T-helper 1 cell treated with Interleukin-12 subunit alpha and Interleukin-12 subunit beta and Interleukin-4 antibody, amounts not matched to agents 30 ng/mL and 1 ng/mL, for 36 hours (primary cell): ENCODE measurements at regions not wholly inside any gene's neighbourhood (a gene's known extent, or its start where the extent isn't known, plus 50 kb on each side); places are given as distances from the start of the nearest gene placed in this dataset.
"Not testable (repeated sequence)": the region's sequence is repeated elsewhere in the genome, so short reads cannot be mapped to it uniquely, and the experiment has no call there.

ENCODE experiments used
- intact Hi-C: fragments of 100-400 bp; cut with micrococcal nuclease; formaldehyde crosslinking; loops from one replicate; pipeline ENCODE4 v1.15.1; 2024

DNA sequence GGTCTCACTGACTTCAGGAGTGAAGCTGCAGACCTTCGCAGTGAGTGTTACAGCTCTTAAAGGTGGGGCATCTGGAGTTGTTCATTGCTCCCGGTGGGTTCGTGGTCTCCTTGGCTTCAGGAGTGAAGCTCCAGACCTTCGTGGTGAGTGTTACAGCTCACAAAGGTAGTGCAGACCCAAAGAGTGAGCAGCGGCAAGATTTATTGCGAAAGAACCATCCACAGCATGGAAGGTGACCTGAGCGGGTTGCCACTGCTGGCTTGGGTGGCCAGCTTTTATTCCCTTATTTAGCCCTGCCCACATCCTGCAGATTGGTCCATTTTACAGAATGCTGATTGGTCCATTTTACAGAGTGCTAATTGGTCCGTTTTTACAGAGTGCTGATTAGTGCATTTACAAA lies 429.5 kb downstream of the RWDD3 start:
- intact Hi-C loops, result not testable (repeated sequence)

DNA sequence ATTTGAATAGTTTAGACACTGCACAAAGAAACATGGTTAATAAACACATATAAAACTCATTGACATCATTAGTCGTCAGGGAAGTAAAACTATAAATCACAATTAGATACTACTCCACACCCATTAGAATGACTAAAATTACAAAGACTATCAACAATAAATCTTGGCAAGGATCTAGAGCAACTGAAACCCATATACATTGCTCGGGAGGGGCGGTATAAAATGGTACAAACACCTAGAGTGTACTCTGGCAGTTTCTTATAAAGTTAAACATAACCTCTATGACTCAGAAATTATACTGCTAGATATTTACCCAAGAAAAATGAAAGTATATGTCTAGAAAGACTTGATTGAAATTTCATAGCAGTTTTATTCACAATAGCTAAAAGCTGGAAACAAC lies 434.2 kb downstream of the RWDD3 start:
- intact Hi-C loops, result no loop called here

DNA sequence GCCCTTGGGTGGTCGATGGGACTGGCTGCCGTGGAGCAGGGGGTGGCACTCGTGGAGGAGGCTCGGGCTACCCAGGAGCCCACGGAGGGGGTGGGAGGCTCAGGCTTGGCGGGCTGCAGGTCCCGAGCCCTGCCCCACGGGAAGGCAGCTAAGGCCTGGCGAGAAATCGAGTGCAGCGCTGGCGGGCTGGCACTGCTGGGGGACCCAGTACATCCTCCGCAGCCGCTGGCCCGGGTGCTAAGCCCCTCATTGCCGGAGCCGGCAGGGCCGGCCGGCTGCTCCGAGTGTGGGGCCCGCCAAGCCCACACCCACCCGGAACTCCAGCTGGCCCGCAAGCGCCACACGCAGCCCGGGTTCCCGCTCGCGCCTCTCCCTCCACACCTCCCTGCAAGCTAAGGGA lies 435.6 kb downstream of the RWDD3 start:
- intact Hi-C loops, result not testable (repeated sequence)

DNA sequence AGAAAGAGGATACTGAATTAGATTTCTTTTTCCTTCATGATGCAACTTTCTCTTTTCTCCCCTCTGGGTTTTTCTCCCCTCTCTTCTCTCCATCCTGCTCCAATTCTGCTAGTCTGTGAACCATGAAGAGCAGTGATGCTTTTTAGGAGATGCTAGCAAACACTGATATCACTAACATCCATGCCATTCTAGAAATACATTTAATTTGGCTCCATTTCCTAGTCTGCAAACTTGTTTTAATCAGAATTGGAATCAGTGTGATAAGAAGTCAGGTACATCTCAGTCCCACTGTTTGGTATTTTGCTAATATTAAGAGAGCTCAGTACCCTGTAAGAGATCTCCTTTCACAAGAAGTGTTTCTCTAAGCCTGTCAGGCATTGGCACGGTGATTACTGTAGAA lies 437.1 kb downstream of the RWDD3 start:
- intact Hi-C loops, result no loop called here

DNA sequence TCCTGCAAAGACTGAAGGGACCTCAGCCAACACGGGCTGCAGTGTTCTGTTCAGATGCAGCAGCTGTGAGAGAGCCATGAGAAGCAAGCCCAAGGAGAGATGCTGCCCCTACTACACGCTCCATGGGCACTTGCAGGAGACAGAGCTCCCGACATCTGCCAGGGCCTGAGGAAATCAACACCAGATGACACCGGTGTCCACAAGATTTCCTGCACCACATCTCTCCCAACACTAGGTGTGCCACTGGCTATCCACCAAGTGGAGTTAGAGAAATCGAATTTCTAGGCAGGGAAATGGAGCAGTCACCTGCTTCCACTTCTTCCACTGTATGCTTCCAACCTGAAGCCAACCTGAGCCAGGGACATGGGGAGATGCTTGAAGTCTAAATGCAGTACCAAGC lies 445.3 kb downstream of the RWDD3 start:
- intact Hi-C loops, result no loop called here

DNA sequence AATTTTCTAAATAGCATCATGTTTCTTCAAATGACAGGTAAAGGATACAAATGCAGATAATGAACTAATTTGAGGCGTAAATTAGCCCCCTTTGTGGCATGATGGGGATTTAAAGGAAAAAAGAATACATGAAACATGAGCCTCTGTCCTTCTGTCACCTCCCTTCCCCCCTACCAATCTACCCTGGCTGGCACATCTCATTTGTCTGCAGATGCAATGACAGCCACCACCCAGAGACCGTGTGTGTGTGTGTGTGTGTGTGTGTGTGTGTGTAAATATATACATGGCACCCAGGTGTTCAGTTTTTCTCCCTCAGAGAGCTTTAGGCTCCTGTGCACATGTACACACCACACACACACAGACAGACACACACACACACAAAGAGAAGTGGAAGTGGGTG lies 451.1 kb downstream of the RWDD3 start:
- intact Hi-C loops, result no loop called here

DNA sequence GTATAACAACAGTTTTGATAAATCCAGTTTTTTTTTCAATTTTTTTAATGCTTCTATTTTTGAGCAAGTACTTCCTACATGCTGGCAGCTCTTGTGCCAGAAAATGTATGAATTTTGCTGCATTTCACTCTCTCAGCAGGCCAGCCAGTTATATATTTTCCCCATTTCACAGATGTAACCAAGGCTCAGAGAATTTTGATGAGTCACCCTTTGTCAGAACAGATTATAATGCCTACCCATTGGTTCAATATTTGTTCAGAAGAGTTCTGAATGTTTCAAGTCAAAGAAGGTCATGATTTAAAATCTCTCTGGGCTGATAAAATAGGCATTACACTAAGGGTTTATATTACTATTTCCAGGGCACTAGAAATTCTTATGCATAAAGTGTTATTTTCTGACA lies 452.2 kb downstream of the RWDD3 start:
- intact Hi-C loops, result no loop called here

DNA sequence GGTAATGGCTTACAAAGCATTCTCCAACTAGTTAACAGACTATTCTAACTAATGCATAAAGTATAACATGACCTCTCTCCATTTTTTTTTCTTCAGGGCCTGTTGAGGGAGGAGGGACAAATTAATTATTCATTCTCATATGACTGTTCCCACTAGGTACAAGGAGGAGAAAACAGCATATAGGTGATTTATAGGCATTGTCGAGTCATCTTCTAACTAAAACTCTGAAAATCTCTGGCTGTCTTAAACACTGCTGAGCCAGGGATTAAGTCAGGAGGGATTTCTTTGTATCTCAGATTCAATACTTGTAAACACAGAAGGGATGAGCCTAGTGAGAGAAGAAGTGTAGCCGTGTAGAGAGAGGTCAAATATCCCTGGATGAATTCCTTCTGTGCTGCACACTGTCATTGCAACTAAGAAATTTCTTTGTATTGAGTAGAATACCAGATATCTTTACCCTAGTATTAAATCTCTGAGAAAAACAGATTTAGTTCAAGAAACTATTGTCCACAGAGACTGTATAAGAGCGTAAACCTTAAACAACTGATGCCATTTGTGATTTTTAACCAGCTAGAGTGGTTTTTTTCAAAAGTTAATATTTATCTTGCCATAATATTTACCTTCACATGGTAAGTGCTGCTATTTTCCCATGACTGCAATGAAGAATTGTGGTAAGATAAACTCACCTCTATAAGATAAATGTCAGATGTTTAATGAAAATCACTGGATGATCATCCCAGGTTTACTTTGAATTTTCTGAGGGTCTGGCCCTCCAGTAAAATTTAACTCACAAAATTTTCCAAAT lies 465.3 kb downstream of the RWDD3 start:
- intact Hi-C loops, result no loop called here

DNA sequence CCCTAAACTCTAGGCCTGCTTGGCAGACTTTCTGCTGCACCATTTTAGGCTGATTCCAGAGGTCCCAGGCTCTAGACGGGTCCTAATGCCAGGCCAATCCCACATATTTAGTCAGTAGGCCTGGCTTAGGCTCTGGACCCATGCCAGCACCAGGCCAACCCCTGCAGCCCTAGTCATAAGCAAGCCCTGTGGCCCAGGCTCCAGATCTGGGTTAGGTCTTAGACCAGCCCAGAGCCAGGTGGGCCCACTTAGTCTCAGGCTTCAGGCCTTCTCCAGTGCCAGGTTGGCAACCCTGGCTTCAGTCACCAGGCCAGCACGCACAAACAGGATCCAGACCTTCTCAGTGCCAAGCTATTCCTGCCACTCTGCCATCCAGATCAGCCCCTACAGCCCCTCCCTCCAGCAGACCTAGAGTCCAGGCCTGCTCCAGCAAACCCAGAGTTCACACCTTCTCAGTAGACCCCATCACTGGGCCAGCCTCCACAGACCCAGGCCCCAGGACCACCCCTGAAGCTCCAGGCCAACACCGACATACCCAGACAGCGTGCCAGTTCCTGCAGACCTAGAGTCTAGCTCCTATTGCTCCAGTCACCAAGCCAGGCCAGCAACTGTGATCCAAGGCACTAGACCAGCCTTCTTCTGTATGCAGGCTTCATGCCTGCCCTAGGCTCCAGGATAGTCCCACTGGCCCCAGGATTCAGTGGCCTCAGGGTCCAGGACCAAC lies 467.6 kb downstream of the RWDD3 start:
- intact Hi-C loops, result no loop called here

DNA sequence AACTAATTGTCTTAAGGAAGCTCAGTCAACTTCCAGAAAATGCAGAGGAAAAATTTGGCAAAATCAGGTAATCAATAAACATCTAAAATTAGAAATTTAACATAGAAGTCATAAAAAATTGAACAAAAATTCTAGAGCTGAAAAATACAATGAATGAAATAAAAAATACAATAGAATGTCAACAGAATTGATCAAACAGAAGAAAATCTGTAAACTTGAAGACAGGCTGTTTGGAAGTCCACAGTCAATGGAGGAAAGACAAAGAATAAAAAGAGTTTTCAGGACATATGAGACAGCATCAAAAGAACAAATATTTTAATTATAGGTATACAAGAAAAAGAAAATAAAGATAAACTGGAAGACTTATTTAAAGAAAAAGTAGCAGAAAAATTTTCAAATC lies 469.0 kb downstream of the RWDD3 start:
- intact Hi-C loops, result no loop called here

DNA sequence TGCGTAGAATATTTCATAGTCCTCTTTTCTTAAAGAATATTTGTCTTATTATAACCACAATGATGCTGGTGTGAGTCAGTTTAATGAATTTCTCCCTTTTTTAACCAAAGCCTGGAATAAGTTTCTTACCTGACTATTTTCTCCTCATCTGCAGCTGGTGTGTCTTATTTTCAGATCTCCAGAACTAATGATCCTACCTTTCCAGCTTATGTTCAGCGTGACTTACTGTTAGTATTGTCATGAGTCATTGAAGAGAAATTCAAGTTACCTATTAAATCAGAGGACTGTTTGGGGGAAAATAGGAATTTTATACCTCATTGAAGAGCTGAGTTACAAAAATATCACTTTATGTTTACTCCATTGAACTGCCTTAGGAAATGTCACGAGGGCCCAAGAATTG lies 482.1 kb downstream of the RWDD3 start:
- intact Hi-C loops, result no loop called here

DNA sequence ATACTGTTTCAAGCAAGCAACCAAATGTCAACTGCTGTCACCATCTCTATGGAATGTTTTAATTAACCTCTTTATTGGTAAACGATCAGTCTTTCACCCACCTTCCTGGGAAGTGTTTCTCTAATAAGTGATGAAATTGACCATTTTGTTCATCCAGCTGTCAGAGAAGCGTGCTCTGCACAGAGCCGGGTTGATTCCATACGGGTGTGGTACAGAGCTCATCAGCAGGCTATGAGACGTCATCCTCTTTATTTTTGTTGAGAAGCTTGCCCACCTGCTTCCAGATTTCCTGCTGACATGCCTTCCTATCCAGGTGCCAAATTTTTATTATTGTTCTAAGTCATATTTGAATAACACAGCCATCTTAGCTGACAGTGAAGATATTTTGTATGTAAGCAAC lies 482.5 kb downstream of the RWDD3 start:
- intact Hi-C loops, result no loop called here

DNA sequence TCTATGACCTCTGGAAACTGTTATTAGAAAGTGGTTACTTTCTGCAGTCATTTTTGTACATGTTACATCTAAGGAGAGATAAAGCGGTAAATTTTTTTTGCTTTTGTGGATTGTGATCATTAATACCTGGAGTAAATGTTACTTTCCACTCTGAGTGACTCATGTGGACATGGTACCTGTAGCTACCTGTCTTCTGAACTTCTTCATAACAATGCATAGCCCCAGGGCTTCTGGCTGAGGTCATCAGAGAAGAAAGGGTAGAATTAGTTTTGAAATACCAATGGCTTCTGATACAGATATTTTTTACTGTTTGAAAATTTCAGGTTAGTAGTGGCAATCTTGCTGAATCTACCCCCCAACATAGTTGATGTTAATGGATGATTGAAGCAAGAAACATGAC lies 489.3 kb downstream of the RWDD3 start:
- intact Hi-C loops, result no loop called here

DNA sequence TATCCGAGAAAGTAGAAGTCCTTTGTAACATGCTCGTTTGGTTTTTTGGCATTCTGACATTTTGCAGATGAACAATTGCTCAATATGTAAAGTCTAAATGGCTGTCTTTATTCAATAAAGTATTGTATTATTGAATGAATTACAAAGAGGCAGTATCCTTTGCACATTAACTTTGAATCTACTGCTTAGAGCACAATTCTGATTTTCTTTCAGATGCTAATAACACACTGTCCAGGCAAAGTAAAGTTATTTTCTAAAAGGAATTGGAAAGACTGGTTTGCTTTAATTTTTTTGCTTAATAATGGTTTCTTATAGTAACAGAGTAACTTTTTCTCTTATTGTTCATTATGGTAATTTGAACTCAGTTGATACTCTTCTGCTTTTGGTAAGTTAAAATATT lies 494.8 kb downstream of the RWDD3 start:
- intact Hi-C loops, result no loop called here

DNA sequence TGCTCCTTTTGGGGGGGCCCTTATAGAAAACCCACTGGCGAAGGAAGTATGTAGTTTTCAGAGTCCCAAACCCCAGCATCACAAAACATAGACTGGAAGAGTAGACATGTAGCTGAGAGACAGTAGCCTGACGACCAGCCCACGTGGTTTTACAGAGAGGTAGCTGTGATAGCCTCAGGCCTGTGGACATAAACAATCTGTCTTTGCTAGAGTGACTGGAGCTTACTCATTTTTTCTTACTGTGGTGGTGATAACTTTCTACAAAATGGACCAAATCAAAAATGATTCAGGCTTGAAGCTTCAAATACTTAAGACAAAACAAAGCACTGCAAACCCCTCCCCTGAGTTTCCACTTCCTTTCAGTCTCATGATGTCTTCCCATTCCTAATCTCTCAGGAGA lies 497.0 kb downstream of the RWDD3 start:
- intact Hi-C loops, result no loop called here

DNA sequence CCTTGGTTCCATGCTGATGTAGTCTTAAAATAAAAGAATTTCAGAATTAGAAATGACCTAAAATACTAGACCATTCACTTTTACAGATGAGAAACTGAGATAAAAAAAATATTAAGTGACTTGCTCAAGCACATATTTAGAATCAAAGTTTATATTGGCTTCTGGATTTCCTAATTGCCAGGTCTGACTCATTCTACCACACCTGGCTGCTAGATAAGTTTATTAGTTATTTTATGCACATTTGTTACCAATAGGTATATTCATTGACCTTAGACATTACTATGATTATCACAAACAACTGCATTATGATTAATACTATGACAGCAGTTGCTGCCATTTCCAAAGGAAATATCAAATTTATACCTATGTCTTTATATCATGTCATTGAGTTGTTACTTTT lies 497.5 kb downstream of the RWDD3 start:
- intact Hi-C loops, result no loop called here

DNA sequence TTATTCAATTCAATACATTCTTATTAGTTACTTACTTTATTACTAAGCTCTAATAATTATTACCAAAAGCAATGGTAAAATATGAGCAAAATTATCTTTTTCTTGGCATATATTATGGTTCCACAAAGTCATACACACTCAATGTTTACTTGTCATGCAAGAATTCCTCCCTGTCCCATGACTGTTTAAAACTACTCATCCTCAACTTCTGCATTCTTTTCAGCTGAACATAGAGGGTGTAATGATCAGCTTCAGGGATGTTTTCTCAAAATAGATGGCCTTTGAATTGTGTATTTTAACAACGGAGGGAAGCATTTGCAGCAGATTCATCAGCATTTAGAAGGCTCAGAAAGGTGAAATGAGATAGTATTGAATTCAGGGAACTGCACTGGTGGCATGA lies 499.0 kb downstream of the RWDD3 start:
- intact Hi-C loops, result no loop called here

DNA sequence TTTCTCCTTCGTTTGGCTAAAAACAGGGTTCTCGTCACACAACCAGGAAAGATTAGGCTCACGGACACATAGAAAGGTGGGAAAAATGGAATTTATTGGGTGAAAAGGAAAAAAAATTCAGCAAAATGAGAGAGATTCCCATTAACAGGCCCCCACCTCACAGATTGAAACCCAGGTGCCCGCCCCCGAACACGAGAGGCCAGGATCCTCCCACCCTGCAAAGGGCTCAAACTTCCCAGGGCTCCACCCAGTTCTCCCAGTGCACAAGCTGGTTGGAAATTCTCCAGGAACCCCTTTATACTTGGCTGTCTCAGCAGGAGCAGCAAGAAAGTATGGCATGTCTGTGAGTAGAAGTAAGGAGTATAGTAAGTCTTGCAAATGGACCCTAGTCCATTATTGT lies 499.7 kb downstream of the RWDD3 start:
- intact Hi-C loops, result no loop called here

DNA sequence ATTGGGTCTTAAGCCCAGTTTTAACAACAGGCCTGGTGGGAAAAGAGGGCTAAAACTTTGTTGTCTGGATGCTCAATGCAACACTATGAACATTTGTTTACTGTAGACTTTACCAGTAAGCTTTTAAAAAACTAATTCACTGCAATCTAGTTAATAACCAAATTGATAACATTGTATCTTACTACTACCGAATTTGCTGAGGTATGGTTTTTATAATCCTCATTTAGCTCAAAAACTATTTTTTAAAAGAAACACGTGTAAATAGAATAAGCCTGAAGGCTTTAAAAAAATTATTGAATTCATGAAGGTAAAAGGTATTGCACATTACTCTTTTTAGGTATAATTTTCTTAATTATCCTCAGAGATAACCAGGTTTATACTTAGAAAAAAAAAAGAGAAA lies 500.6 kb downstream of the RWDD3 start:
- intact Hi-C loops, result no loop called here

DNA sequence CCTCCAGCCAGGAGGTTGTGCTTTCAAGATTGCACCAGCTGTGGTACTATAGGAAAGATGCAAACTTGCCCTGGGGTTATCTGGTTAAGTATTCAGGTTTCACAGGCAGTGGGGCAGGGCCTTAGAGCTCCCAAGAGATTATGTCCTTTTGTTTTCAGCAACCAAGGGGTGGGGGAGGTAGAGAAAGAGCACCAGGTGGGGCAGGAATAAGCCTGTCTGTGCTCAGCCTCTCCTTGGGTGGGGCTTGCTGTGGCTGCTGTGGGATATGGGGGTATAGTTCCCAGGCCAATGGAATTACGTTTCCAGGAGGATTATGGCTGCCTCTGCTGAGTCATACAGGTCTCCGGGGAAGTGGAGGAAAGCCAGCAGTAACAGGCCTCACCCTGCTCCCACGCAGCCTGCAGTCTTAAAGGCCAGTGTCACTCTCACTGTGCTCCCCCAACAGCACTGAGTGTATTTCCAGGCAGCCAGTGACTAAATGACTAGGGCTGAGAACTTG lies 508.6 kb downstream of the RWDD3 start:
- intact Hi-C loops, result no loop called here

DNA sequence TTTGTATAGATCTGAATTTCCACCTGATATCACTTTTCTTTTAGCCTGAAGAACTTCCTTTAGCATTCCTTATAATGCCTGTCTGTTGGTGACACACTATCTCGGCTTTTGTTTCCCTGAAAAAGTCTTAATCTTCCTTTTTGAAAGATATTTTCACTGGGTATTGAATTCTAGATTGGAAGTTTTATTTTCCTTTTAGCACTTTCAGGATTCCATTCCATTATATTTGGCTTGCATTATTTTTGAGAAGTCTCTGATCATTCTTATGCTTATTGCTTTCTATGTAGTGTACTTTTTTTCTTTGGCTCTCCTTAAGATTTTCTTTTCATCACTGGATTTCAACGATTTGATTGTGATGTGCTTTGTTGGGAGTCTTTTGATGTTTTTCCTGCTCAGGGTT lies 510.7 kb downstream of the RWDD3 start:
- intact Hi-C loops, result no loop called here

DNA sequence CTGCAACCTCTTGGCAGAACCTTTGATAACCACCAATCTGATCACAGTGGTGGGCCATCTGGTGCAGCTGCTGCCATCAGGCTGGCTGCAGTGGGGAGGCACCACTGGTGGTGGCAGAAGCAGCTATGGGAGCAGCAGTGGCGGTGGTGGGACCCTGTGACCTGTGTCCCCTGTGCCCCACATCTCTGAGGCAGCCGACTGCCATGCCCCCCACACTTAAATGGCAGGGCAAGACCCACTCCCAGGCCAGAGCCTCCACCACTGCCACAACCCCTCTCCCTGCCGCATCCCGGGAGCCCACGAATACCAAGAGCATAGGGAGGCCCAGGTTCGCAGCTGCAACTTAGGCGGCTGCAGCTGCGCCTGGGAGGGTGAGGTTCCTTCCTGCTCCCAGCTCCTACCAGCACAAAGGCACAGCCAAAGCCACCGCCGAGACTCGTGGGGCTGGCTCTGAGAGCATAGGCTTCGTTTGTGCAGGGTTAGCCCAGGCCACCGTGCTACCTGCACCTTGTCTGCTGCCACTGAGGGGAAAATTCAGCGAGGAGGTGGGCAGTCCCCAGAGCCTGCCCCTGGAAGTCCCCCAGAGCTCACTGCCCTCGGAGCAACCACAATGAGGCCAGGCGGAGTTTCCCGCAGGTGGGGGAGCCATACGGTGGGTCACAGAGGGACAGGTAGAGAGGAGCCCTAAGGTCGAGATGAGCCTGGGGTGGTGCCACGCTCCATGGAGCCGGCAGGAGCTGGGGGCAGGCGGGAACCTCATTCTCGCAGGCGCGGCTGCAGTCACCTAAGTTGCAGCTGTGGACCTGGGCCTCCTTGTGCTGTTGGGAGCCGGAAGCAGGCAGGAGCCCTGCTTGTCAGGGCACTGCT lies 518.7 kb downstream of the RWDD3 start:
- intact Hi-C loops, result no loop called here
